Esophagus squamous epithelium (tissue), 4 donors: ENCODE measurements at regions not wholly inside any gene's neighbourhood (a gene's known extent, or its start where the extent isn't known, plus 50 kb on each side); places are given as distances from the start of the nearest gene placed in this dataset.

Source experiments
- CTCF ChIP-seq, 6 experiments: fragments of 450-650 bp in 4 of 6; fragments of 200-600 bp in 2 of 6; sonication (generic) in 2 of 6; IDR thresholded peaks; one replicate each; pipeline ENCODE4 v1.5.1; 2016 to 2019; ENCODE audit warnings: antibody characterized with exemption in 6 of 6, mild to moderate bottlenecking in 4 of 6, moderate library complexity in 4 of 6
- POLR2A ChIP-seq, 4 donors: fragments of 450-650 bp; IDR thresholded peaks; one replicate each; pipeline ENCODE4 v1.6.1; 2017; ENCODE audit warnings: antibody characterized with exemption in 4 of 4, mild to moderate bottlenecking in 4 of 4, moderate library complexity in 3 of 4

- TF ChIP-seq CTCF (IDR thresholded peaks at IDR 0.05) = no peak
- no peak for TF ChIP-seq POLR2A (IDR thresholded peaks at IDR 0.05)
Observed at GRCh38 chr9:103899866-103900265, 194.2 kb upstream of the SMC2 start.
